A549 (cell line): ENCODE measurements at regions not wholly inside any gene's neighbourhood (a gene's known extent, or its start where the extent isn't known, plus 50 kb on each side); places are given as distances from the start of the nearest gene placed in this dataset.
A peak's percentile ranks its signal among the peaks of the same experiment; 100 is the strongest.

Experiments used
- ATAC-seq, 2 experiments: fragments of 200-7000 bp in 1 of 2; fragments of >200 bp in 1 of 2; cut with Nextera tagmentation in 1 of 2; cut with Tn5 transposase in 1 of 2; 3 replicates each; pipeline versions ENCODE4 v1.8.0 to v1.9.1; 2018 to 2020; ENCODE audit warnings: mild to moderate bottlenecking in 1 of 2, moderate library complexity in 1 of 2
- CTCF ChIA-PET: fragments of 300-600 bp; sonication (Branson Sonifier 250); formaldehyde crosslinking; extraction: SDS; loops from one replicate; lab custom pipeline; 2021; ENCODE audit warnings: antibody characterized with exemption, inconsistent platforms; lab: Yijun Ruan, JAX
- POLR2A ChIA-PET: fragments of 350-600 bp; formaldehyde crosslinking; extraction: SDS; loops from one replicate; lab custom pipeline; 2021; ENCODE audit warnings: antibody characterized with exemption, inconsistent platforms; lab: Yijun Ruan, JAX
- DNase-seq, 2 experiments: peaks; one replicate each; pipeline versions ENCODE4 v3.0.0 to v3.0.0-alpha.2; 2011 to 2016; ENCODE audit warnings: low read depth in 1 of 2, low spot score in 1 of 2
- FAIRE-seq: peaks from 2 replicates; lab custom pipeline; 2011; peaks lifted over from hg19 to GRCh38; lab: Jason Lieb, UNC
- H3K27ac ChIP-seq, 2 experiments: fragments of >200 bp; sonication (Bioruptor Twin); formaldehyde crosslinking; 3 replicates each; pipeline ENCODE4 v1.5.1; 2016 to 2017
- H3K4me1 ChIP-seq: fragments of >200 bp; sonication (Bioruptor Twin); formaldehyde crosslinking; 3 replicates; pipeline ENCODE4 v1.6.1; 2016
- H3K4me2 ChIP-seq: fragments of >200 bp; sonication (Bioruptor Twin); formaldehyde crosslinking; 3 replicates; pipeline ENCODE4 v1.6.1; 2016
- H3K4me3 ChIP-seq: fragments of >200 bp; sonication (Bioruptor Twin); formaldehyde crosslinking; 3 replicates; pipeline ENCODE4 v1.5.1; 2016
- H3K9me3 ChIP-seq: fragments of >200 bp; sonication (Bioruptor Twin); formaldehyde crosslinking; 3 replicates; pipeline ENCODE4 v1.6.1; 2016
- CBX8 ChIP-seq: fragments of 200-600 bp; sonication (generic); IDR thresholded peaks from 2 replicates; pipeline ENCODE4 v1.6.1; 2016
- CHD4 ChIP-seq: fragments of 200-600 bp; sonication (generic); IDR thresholded peaks from 2 replicates; pipeline ENCODE4 v1.6.1; 2016; ENCODE audit warnings: antibody characterized with exemption, mild to moderate bottlenecking, borderline replicate concordance
- CTCF ChIP-seq: fragments of >200 bp; sonication (Bioruptor Twin); formaldehyde crosslinking; IDR thresholded peaks from 3 replicates; pipeline ENCODE4 v1.5.1; 2016
- EHF ChIP-seq: fragments of 250-450 bp; sonication (Bioruptor Pico); IDR thresholded peaks from 2 replicates; pipeline ENCODE4 v1.5.0; 2020; ENCODE audit warnings: mild to moderate bottlenecking
- ELK1 ChIP-seq: fragments of 150-350 bp; IDR thresholded peaks from 2 replicates; pipeline ENCODE4 v1.6.1; 2014; ENCODE audit warnings: low read depth, mild to moderate bottlenecking, low read length
- FOSB ChIP-seq: fragments of 250-450 bp; sonication (Bioruptor Pico); IDR thresholded peaks from 2 replicates; pipeline ENCODE4 v1.5.0; 2020; ENCODE audit warnings: mild to moderate bottlenecking, moderate library complexity
- FOXS1 ChIP-seq: fragments of 250-450 bp; sonication (Bioruptor Pico); IDR thresholded peaks from 2 replicates; pipeline ENCODE4 v1.5.0; 2020; ENCODE audit warnings: mild to moderate bottlenecking, moderate library complexity
- HDAC2 ChIP-seq: fragments of 200-600 bp; sonication (generic); IDR thresholded peaks from 2 replicates; pipeline ENCODE4 v1.6.1; 2016
- HEYL ChIP-seq: fragments of 250-450 bp; sonication (Bioruptor Pico); IDR thresholded peaks from 2 replicates; pipeline ENCODE4 v1.8.0; 2021; ENCODE audit warnings: mild to moderate bottlenecking, moderate library complexity
- HOXB13 ChIP-seq: fragments of 250-450 bp; sonication (Bioruptor Pico); IDR thresholded peaks from 2 replicates; pipeline ENCODE4 v1.5.0; 2020; ENCODE audit warnings: low read depth, mild to moderate bottlenecking, moderate library complexity
- HOXB5 ChIP-seq: fragments of 250-450 bp; sonication (Bioruptor Pico); IDR thresholded peaks from 2 replicates; pipeline ENCODE4 v1.5.0; 2020; ENCODE audit warnings: mild to moderate bottlenecking, moderate library complexity
- KDM1A ChIP-seq: fragments of 200-600 bp; sonication (generic); IDR thresholded peaks from 2 replicates; pipeline ENCODE4 v1.6.1; 2016; ENCODE audit warnings: low read depth, mild to moderate bottlenecking
- KDM5A ChIP-seq: fragments of 200-600 bp; sonication (generic); IDR thresholded peaks from 2 replicates; pipeline ENCODE4 v1.6.1; 2016; ENCODE audit warnings: antibody characterized with exemption, mild to moderate bottlenecking
- MYC ChIP-seq: IDR thresholded peaks from 2 replicates; pipeline ENCODE4 v1.6.1; 2012; ENCODE audit warnings: mild to moderate bottlenecking, inconsistent platforms, low read length, improper control_type of control experiment, borderline replicate concordance
- NFE2L2 ChIP-seq: fragments of 150-350 bp; conservative IDR thresholded peaks from 2 replicates; pipeline ENCODE4 v1.6.1; 2014; ENCODE audit warnings: low read length
- NR3C1 ChIP-seq: fragments of >200 bp; sonication (Bioruptor Twin); formaldehyde crosslinking; IDR thresholded peaks from 3 replicates; pipeline ENCODE4 v1.6.1; 2017
- PHF8 ChIP-seq: fragments of 200-600 bp; sonication (generic); IDR thresholded peaks from 2 replicates; pipeline ENCODE4 v1.6.1; 2016; ENCODE audit warnings: low read depth, mild to moderate bottlenecking, antibody characterized with exemption, moderate library complexity, borderline replicate concordance
- POLR2A ChIP-seq: IDR thresholded peaks from 2 replicates; pipeline ENCODE4 v1.6.1; 2012; ENCODE audit warnings: mild to moderate bottlenecking, low read length
- RARB ChIP-seq: fragments of 250-450 bp; sonication (Bioruptor Pico); IDR thresholded peaks from 2 replicates; pipeline ENCODE4 v1.8.0; 2021; ENCODE audit warnings: mild to moderate bottlenecking, moderate library complexity
- REST ChIP-seq: fragments of 200-600 bp; sonication (generic); IDR thresholded peaks from 2 replicates; pipeline ENCODE4 v1.6.1; 2016; ENCODE audit warnings: antibody characterized with exemption, mild to moderate bottlenecking, moderate library complexity
- RNF2 ChIP-seq: fragments of 200-600 bp; sonication (generic); IDR thresholded peaks from 2 replicates; pipeline ENCODE4 v1.6.1; 2016; ENCODE audit warnings: low read depth, mild to moderate bottlenecking, antibody characterized with exemption, moderate library complexity, borderline replicate concordance
- SREBF2 ChIP-seq: fragments of 450-650 bp; IDR thresholded peaks from 2 replicates; pipeline ENCODE4 v1.6.1; 2014; ENCODE audit warnings: mild to moderate bottlenecking, moderate library complexity
- TP53 ChIP-seq: fragments of 250-450 bp; sonication (Bioruptor Pico); IDR thresholded peaks from 2 replicates; pipeline ENCODE4 v1.5.0; 2021; ENCODE audit warnings: mild to moderate bottlenecking, moderate library complexity
- USF2 ChIP-seq: fragments of 450-650 bp; IDR thresholded peaks from 2 replicates; pipeline ENCODE4 v1.6.1; 2014; ENCODE audit warnings: antibody characterized with exemption
- ZC3H11A ChIP-seq: fragments of 450-650 bp; IDR thresholded peaks from 2 replicates; pipeline ENCODE4 v1.6.1; 2014; ENCODE audit warnings: antibody characterized with exemption, mild to moderate bottlenecking
- WGBS: methylation state at CpG from one replicate; pipeline ENCODE4 v1.1.6; 2017; ENCODE audit errors: missing lambda C conversion rate; 5-methylcytosine and 5-hydroxymethylcytosine counted together

GRCh38 chr1:37404711-37405110, 69.7 kb upstream of the ZC3H12A start:
- Histone ChIP-seq H3K4me3 (no peak overlapping the region), H3K27ac (no peak overlapping the region), H3K9me3 (no peaks in the 10 kb centered on the region), H3K4me2 (no peak overlapping the region), H3K4me1 (no peaks in the 10 kb centered on the region)
- WGBS = 21% methylated on average over 2 of the region's 4 CpGs
- ChIA-PET CTCF (no interaction called here), POLR2A (no interaction called here)
- no peak for TF ChIP-seq FOXS1 (CRISPR knock-in tag)
- TF ChIP-seq FOSB (CRISPR knock-in tag) = no peak
- no peak for TF ChIP-seq TP53 (CRISPR knock-in tag)
- no peak for TF ChIP-seq RARB (CRISPR knock-in tag)
- DNase-seq (no peak), FAIRE-seq (no peak), ATAC-seq (no peak)

- no peak overlapping the region for H3K4me2 ChIP-seq
- DNase-seq (no peak), FAIRE-seq (no peak), ATAC-seq (no peak)
- ChIA-PET POLR2A (no interaction called here), CTCF (interaction anchor here (0.8 kb wide), 1 partner anchor 45 kb away, joined by 3 read pairs; no protein-coding TSS in a partner anchor)
- WGBS = 32% methylated on average over 7 of the region's 7 CpGs
- H3K9me3 ChIP-seq = no peaks in the 10 kb centered on the region
- H3K4me3 ChIP-seq = no peak overlapping the region
- no peak overlapping the region for H3K27ac ChIP-seq
- TF ChIP-seq USF2 (no peak), RNF2 (no peak), EHF (CRISPR knock-in tag) (no peak), KDM5A (no peak), HDAC2 (no peak)
- H3K4me1 ChIP-seq = no peaks in the 10 kb centered on the region
Observed at GRCh38 chr1:37410105-37410504, 64.3 kb upstream of the ZC3H12A start.

- 27% methylated on average over 6 of the region's 7 CpGs for WGBS
- Histone ChIP-seq H3K4me2 (no peak overlapping the region), H3K27ac (no peak overlapping the region), H3K9me3 (no peaks in the 10 kb centered on the region), H3K4me1 (no peaks in the 10 kb centered on the region), H3K4me3 (no peak overlapping the region)
- ChIA-PET POLR2A (no interaction called here), CTCF (interaction anchor here (0.8 to 1.1 kb wide), 2 partner anchors 23 to 44 kb away, joined by 3 read pairs; no protein-coding TSS in a partner anchor)
- ATAC-seq = 0 out of 6 replicates have a peak, but pooled peaks of 1 of the 2 experiments have one; percentile 36
- FAIRE-seq = no peak
- no peak for TF ChIP-seq CBX8
- TF ChIP-seq REST = peak; percentile 82
- no peak for DNase-seq
Observed at GRCh38 chr1:37410815-37411214, 63.6 kb upstream of the ZC3H12A start.

GRCh38 chr1:37415611-37416244, 58.7 kb upstream of the ZC3H12A start:
- H3K27ac ChIP-seq = no peak overlapping the region
- no peak overlapping the region for H3K4me2 ChIP-seq
- ChIA-PET CTCF (interaction anchor here (1.0 kb wide), 1 partner anchor 18 kb away, joined by 3 read pairs; no protein-coding TSS in a partner anchor), POLR2A (no interaction called here)
- ATAC-seq = no peak
- no peaks in the 10 kb centered on the region for H3K9me3 ChIP-seq
- WGBS = 53% methylated on average over 13 of the region's 13 CpGs
- H3K4me3 ChIP-seq = no peak overlapping the region
- no peak for DNase-seq
- no peaks in the 10 kb centered on the region for H3K4me1 ChIP-seq
- no peak for FAIRE-seq
- TF ChIP-seq ELK1 = no peak
- no peak for TF ChIP-seq SREBF2
- TF ChIP-seq NFE2L2 = no peak
- no peak for TF ChIP-seq ZC3H11A
- TF ChIP-seq HEYL (CRISPR knock-in tag) = no peak
- no peak for TF ChIP-seq NR3C1
- TF ChIP-seq HOXB13 = no peak
- no peak for TF ChIP-seq POLR2A
- TF ChIP-seq CTCF = no peak
- TF ChIP-seq MYC = no peak
- no peak for TF ChIP-seq CHD4
- no peak for TF ChIP-seq HOXB5 (CRISPR knock-in tag)
- TF ChIP-seq KDM1A = no peak
- TF ChIP-seq PHF8 = no peak
